ENCODE measurements at regions not wholly inside any gene's neighbourhood (a gene's known extent, or its start where the extent isn't known, plus 50 kb on each side); places are given as distances from the start of the nearest gene placed in this dataset.
"Not testable (repeated sequence)": the region's sequence is repeated elsewhere in the genome, so short reads cannot be mapped to it uniquely, and the experiment has no call there.

- no peak for DNase-seq (ENCODE audit: low read depth, low spot score)
Measured at GRCh38 chr2:128414946-128415778, 96.5 kb upstream of the HS6ST1 start.

DNA sequence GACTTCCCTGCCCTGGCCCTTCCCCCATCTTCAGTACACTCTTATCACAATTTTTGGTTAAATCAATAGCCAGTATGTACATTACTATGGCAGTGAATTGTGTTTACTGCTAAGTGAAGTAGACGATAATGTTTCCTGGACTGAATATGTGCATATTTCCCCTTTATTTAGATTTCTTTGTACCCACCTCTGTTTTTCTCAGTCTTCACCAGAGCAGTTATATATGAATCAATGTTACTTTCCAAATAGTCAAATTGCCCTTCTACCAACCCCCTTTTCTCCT, 97.1 kb upstream of the HS6ST1 start:
- DNase-seq (ENCODE audit: low read depth, low spot score): no peak

DNA sequence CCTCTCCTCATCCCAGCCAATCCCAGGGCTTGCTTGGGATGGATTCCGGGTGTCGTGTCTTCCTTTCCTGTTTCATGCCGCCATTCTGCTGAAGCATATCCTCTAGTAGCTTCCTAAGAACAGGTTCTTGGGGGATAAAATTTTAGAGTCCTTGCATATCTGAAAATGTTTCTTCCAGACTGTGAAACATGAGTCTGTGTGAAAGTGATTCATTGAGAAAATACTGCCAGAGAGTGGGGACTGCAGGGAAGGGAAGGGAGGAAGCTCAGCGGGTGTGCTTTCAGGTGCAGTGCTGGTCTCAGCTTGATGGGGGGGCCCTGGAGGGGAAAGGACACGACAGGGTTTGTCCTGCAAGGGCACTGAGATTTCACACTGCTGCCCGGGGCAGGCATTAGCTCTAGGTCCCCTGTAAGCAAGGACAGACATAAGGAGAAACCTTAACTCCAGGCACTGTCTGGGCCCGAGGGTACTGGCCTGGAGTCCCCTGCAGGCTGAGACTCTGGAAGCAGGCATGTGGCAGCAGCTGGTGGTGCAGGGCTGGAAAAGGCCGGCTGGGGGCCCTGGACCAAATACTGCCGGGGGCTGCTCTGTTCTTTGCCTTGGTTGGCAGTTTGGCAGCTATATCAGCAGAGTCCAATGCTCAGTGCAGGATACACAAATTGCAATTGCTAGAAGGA, 97.6 kb upstream of the HS6ST1 start:
- DNase-seq (ENCODE audit: low read depth, low spot score): no peak

GRCh38 chr2:128416806-128417205, 98.1 kb upstream of the HS6ST1 start:
- DNase-seq (ENCODE audit: low read depth, low spot score): no peak

DNA sequence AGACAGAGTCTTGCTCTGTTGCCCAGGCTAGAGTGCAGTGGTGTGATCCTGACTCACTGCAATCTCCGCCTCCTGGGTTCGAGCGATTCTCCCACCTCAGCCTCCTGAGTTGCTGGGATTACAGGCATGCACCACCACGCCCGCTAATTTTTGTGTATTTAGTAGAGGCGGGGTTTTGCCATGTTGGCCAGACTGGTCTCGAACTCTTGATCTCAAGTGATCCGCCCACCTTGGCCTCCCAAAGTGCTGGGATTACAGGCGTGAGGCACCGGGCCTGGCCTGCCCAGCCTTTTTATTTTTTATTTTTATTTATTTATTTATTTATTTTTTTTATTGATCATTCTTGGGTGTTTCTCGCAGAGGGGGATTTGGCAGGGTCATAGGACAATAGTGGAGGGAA, 98.6 kb upstream of the HS6ST1 start:
- DNase-seq (ENCODE audit: low read depth, low spot score): not testable (repeated sequence)

DNA sequence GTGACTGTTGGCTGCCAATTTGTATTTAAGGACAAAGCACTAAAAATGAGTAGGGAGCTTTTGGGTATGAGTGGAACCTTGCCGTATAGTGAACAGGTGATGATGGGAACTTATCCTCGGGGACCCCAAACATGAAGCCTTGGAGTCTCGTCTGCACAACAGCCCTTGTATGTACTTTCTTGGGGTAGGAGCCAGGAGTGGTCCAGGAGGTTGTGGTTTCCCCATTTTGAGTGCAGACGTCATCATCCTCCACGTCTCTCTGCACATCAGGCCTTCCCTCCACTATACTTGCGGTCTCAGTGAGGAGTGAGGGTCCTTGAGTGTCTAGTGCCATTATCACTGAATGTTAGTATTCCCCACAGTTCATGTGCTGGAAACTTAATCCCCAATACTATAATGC, 101.5 kb upstream of the HS6ST1 start:
- no peak for DNase-seq (ENCODE audit: low read depth, low spot score)

GRCh38 chr2:128420776-128421175, 102.1 kb upstream of the HS6ST1 start:
- no peak for DNase-seq (ENCODE audit: low read depth, low spot score)

- DNase-seq (ENCODE audit: low read depth, low spot score): no peak
Measured at GRCh38 chr2:128421286-128421685, 102.6 kb upstream of the HS6ST1 start.

- no peak for DNase-seq (ENCODE audit: low read depth, low spot score)
Measured at GRCh38 chr2:128421861-128422311, 103.2 kb upstream of the HS6ST1 start.

GRCh38 chr2:128422571-128422970, 103.9 kb upstream of the HS6ST1 start:
- no peak for DNase-seq (ENCODE audit: low read depth, low spot score)

- DNase-seq (ENCODE audit: low read depth, low spot score): no peak
Measured at GRCh38 chr2:128423788-128424165, 105.1 kb upstream of the HS6ST1 start.

GRCh38 chr2:128424406-128425171, 105.9 kb upstream of the HS6ST1 start:
- no peak for DNase-seq (ENCODE audit: low read depth, low spot score)

GRCh38 chr2:128425216-128425615, 106.5 kb upstream of the HS6ST1 start:
- DNase-seq (ENCODE audit: low read depth, low spot score): no peak

- no peak for DNase-seq (ENCODE audit: low read depth, low spot score)
Measured at GRCh38 chr2:128425731-128426620, 107.3 kb upstream of the HS6ST1 start.

GRCh38 chr2:128427413-128427755, 108.7 kb upstream of the HS6ST1 start:
- DNase-seq (ENCODE audit: low read depth, low spot score): no peak

- no peak for DNase-seq (ENCODE audit: low read depth, low spot score)
Measured at GRCh38 chr2:128428415-128428814, 109.7 kb upstream of the HS6ST1 start.

DNA sequence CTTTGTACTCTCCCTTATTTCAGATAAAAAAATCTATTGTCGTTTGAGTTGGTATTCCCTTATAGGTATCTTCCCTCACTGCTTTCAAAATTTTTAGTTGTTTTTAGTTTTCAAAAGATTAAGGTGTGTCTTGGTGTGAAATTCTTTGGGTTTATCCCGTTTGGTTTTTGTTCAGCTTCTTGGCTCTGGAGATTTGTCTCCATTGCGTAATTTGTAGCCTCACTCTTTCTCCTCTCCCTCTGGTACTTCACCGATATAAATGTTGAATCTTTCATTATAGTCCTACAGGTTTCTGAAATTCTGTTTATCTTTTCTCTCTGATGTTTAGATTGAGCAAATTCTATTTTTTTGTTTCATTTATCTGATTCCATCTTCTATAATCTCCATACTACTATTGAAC, 113.8 kb upstream of the HS6ST1 start:
- no peak for DNase-seq (ENCODE audit: low read depth, low spot score)

- DNase-seq (ENCODE audit: low read depth, low spot score): no peak
Measured at GRCh38 chr2:128433911-128434550, 115.4 kb upstream of the HS6ST1 start.

DNA sequence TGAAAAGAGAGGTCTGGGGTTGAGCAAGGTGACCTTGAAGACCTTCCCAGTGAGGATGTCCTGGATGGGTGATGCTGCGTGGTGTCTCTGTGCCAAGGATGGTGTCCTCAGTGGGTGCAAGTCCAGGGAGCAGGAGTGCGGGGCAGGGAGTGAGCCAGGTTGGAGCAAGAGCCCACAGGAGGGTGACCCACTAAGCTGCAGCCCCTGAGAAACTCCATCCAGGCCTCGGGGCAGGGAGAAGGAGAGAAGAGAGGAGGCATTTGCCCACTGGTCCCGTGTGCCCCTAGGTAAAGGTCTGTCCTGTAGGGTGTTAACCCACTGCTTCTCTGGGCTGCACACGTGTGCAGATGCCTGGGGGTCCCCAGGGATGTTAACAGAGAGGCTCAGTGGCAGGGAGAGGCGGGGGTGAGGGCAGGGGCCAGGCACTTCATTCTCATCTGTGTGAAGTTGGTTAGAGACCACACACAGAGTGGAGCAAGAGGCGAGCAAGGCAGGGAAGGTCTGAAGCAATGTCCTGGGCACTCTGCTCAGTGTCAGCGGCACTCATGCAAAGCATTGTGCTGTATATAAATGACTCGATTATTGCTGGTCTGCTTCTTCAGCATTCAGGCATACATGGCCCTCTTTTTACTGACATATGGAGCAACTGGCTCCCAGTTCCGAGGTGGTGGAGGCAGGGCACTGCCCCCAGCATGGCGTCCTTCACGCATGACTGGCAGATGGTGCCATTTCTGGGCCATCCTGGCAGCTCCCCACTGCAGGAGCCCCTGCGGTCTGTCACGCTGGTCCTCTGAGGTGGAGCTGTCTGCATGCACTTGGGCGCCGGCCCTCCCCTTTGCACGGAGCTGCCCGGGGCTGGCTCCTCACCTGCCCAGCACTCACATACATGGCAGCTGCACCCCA, 117.2 kb upstream of the HS6ST1 start:
- DNase-seq (ENCODE audit: low read depth, low spot score): no peak

All from smooth muscle cell of the brain vasculature (primary cell).